COLO668 (cell line): ENCODE measurements at regions not wholly inside any gene's neighbourhood (a gene's known extent, or its start where the extent isn't known, plus 50 kb on each side); places are given as distances from the start of the nearest gene placed in this dataset.
"Not testable (repeated sequence)": the region's sequence is repeated elsewhere in the genome, so short reads cannot be mapped to it uniquely, and the experiment has no call there.

Source experiments
- DNase-seq: peaks from one replicate; lab custom pipeline; 2025; ENCODE audit not compliant: unreplicated experiment; lab: John Stamatoyannopoulos, UW

DNA sequence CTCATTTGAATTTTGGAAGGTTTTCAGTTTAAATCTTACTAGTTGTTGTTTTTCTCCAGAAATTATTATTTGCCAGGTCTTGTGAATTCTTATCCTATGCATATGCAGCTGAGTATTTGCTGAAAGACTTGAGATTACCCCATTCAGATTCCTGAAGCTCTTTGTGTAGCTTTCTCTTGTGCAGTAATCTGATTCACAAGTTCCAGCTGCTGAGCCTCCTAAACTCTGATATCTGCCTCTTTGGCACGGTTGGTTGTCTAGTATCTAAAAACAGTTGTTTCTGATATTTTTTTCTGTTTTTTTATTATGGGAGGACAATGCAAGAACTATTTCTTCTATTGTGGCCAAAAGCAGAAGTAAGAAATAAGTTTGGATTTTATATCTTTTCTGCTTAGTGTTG, 863.9 kb upstream of the MANEA start:
- no peak for DNase-seq

DNA sequence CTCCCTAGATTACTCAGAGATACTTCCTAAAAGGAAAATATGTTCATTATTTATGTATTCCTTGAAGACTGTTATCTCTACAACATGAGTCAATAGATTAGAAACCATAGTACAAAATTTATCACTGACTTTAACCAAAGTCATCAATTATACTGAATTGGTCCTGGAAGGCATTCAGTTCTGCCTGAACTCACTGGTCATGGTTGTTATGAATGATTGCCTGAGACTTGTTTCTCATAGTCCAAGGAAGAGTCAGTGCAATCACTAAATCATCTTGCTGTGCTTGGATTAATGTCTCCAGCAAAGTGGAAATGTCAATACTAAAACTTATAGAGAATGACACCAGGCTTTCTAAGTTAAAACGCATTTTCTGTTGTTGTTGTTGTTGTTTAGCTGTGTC, 878.6 kb upstream of the MANEA start:
- no peak for DNase-seq

DNA sequence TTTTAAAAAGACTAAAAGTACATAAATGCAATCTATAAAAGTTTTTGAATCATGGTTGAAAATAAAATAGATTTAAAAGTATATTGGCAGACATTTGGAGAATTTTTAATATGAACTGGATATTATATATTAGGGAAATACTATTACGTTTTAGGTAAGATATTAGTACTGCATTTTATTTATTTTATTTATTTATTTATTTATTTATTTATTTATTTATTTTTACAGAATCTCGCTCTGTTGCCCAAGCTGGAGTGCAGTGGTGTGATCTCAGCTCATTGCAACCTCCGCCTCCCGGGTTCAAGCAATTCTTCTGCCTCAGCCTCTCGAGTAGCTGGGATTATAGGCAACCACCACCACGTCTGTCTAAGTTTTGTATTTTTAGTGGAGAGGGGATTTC, 890.1 kb upstream of the MANEA start:
- not testable (repeated sequence) for DNase-seq

DNA sequence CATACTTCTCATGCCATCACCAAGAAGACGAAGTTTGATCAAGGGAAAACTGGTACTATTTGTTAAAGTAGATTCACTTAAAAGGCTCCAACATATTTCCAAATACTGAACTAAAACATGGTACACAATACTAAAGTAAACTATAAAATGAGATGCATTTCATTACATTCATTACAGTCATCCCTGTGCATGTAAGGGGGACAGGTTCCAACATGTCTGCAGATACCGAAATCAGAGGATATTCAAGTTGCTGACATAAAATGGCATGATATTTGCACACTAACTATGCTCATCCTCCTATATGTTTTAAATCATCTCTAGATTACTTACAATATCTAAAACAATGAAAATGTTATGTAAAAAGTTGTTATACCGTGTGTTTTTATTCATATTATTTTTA, 893.9 kb upstream of the MANEA start:
- no peak for DNase-seq

DNA sequence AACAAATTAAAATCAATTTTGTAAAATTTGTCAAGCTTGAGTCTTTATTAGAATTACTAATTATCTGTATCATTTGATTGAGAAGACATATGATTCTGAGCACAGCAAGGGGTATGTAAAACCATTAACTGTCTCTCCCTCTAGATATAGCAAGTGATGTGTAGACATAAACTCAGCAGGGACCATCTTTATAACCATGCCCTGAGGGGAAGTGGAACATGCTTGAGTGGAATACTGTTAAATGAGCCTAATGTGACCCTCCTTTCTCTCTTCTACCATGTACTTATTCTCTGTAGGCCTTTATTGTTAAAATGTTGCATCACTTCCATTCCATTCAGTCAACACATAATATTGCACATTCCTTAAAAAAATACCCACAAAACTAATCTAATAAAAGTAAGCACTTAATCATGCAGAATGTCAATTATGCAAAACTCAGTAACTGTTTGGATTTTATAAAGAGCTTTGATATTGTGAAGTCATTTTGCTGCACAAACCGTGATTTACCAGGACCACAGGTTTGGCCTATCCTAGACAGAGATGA, 896.6 kb upstream of the MANEA start:
- no peak for DNase-seq

DNA sequence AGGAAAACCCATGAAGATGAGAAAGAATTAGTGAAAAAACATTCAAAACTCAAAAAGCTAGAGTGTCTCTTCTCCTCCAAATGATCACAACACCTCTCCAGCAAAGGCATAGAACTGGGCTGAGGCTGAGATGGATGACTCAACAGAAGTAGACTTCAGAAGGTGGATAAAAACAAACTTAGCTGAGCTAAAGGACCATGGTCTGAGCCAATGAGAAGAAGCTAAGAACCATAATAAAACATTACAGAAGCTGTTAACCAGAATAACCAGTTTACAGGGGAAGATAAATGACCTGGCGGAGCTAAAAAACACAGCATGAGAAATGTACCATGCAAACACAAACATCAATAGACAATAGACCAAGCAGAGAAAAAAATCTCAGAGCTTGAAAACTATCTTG, 904.1 kb upstream of the MANEA start:
- no peak for DNase-seq

DNA sequence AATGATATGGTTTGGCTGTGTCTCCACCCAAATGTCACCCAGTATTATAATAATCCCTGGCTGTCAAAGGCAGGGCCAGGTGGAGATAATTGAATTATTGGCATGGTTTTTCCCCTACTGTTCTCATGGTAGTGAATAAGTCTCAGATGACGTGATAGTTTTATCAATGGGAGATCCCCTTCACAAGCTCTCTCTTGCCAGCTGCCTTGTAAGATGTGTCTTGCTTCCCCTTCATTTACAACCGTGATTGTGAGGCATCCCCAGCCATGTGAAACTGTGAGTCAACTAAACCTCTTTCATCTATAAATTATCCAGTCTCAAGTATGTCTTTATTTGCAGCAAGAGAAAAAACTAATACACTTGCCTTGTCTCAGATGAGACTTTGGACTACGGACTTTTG, 907.3 kb upstream of the MANEA start:
- DNase-seq = no peak

DNA sequence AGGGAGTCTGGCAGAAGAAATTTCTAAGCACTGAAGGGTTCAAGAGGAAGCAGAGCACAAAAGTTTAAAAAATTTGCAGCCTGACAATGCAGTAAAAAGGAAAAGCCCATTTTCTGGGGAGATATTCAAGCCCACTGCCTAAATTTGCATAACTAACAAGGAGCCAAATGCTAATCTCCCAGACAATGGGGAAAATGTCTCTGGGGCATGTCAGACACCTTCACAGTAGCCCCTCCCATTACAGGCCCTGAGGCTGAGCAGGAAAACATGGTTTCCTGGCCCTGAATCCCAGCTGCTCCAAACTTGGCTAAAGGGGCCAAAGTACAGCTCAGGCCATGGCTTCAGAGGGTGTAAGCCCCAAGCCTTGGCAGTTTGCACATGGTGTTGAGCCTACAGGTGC, 908.5 kb upstream of the MANEA start:
- no peak for DNase-seq

DNA sequence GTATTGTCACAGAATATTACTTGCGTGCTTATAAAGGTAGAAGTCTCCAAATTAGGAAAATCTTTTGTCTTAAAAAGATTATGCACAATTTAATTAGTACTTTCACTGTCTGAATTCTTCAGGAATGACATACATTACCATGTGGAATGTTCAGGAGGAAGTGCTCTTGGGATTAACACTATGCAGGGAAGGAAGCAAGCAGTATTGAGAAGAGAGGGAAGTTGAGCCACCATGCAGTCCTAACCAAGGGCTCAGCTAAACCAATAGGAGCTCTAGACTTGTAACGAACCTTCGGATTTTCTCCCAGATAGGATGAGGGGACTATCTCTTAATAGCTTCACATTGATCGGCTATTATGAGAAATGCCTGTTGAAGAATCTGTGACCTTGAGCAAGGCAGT, 918.4 kb upstream of the MANEA start:
- DNase-seq = no peak

DNA sequence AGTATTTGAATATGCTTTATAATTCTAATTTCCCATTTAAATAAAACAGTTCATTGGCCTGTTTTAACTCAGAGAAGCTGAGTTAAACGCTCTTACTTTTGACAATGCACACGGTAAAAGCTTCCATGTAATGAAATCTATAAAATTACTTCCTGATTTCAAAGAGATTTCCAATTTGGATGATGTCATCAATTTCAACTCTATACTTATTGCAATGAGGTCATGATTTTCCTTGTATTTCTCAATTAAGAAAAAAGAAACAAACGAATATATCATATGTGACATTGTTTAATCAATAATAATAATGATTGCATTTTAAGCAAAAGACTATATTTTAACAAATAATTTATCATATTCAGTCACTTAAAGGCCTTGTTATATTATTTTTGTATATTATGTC, 926.1 kb upstream of the MANEA start:
- DNase-seq = no peak

DNA sequence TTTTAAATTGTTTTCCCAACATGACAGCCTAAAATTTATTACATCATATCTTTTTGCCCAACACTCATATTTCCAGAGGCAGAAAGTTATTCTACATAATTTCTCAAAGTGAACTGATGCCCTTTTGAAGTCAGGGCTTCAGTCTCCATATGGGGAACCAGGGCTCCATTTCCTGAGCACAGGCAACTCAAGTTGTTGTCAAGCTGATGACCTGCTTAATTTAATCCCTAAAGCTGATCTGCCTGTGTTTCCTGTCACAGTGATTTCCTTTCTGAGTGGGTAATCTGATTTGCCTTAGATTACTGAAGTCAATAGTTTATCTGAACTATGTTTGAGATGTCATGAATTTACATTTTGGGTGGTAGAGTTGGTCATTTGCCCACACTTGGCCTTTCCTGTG, 932.1 kb upstream of the MANEA start:
- DNase-seq = no peak

DNA sequence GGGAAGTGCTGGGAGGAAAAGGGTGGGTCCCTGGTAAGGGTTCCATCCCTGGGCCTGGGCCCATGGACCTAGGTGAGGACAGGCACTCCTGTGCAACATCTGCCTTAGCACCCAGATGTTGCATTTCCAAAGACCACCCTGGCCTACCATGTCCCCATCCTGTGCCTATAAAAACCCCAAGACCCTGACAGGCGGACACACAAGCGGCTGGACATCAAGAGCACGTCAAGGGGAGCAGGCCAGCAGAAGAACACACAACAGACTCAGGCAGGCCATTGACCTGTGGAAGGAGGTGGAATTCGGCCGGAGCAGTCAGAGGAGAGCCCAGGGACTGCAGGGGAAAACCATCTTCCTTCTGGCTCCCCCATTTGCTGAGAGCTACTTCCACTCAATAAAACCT, 937.8 kb upstream of the MANEA start:
- no peak for DNase-seq

DNA sequence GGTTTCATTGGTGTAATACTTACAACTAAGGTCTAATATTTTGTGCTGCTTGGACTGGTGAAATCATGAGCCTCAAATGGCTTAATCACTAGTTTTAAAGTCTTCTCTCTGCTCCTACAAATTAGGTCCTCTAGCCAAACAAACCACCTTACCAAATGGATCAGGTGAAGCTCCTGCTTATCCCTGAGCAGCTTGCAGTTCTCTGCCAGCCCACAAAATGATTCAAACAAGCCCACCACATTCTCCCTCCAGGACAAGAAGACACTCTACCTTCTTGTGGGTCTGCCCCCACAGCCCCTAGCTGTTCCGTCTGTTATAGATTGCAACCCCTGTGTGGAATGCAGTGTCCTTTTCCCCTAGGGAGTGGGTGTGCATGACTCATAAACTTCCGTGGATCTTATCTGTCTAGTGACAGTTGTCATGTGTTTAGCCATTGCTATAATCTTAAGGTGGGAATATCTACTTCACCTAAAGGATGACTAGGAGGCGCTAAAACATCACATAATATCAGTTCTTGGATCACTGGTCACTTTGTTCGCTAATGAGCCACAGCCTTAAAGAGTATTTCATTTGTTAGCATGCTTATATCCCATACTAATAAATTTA, 940.5 kb upstream of the MANEA start:
- no peak for DNase-seq

DNA sequence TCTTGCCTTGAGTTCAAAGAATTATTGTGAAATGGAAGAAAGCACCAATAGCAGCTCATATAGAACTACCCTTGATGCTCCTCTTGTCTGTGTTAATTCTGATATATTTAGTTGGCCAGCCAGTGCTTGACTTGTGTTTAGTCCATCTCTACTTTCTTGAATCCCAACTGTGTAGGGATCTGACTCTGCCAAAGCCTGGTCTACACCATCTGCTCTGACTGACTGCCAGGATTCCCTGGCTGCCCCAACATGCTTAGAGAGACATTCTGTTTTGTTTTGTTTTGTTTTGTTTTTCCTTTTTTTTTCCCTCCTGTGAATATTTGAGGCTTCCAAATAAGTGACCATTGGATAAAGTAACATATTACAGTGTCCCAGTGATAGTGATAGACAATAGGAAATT, 953.7 kb upstream of the MANEA start:
- DNase-seq = no peak

DNA sequence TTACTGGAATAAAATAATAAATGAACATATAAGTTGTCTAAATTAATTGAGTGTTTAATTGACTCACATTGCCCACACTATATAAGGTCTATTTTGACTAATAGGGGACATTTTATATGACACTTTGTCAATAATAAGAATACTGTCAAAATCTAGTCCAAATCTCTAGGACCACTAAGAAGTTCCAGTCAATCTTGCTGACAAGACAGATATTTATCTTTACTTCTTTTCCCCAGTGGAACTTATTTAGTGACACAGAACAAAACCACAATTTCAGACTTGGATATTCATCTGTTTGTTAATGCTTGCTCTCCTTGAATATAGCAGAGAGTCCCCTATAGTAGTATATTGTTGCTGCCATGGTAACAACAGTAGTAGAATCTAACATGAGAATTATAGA, 954.6 kb upstream of the MANEA start:
- DNase-seq = no peak

DNA sequence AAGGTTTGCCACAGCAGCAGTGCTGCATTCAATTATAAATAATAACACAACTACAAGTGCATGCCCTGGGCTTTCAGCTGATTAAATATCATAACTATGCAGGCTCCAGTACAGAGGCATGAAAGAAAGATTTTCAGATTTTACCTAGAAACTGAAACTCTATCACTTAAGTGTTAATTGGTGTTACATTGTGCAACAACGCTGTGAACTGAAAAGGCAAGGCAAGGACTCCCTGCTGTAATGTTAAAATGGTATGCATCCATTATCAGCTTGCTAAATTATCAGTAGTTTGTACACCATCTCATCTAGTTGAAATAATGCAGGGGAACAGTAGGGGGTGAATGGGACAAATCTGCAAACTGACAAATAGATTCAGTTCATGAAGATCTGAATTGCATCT, 976.7 kb upstream of the MANEA start:
- DNase-seq = no peak

DNA sequence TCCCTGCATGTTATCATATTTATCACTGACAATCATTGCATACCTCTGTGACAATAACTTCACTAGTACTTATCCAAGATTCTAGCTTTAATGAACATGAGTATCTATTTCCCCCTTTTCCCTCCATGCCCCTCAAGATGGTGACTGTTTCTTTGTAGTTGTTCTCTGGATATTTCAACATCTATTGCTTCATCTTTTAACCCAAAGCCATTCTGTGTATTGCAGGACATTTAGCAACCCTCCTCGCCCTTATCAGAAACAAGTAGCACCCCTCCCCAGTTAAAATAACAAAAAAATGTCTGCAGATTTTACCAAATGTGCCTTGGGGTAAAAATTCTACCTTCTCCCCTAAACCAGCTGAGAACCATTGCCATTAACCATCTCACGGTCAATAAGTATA, 979.8 kb upstream of the MANEA start:
- no peak for DNase-seq

DNA sequence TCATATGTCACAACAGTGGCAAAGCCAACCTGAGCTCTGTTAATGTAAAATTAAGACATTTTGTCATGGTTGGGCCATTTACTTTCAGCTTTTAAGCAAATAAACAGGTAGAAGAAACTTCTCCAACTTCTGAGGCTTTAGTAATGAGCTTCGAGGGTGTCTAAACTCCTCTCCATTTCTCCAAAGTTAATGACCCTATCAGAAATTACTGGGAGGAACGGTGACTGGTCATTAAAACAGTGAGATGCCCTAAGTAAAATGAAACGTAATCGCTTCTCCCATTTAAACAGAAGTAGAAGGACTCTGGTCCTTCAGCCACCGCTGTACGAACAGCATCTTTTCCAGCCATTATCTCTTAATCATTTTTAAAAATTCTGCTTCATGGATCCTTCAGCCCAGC, 986.9 kb upstream of the MANEA start:
- DNase-seq = no peak

DNA sequence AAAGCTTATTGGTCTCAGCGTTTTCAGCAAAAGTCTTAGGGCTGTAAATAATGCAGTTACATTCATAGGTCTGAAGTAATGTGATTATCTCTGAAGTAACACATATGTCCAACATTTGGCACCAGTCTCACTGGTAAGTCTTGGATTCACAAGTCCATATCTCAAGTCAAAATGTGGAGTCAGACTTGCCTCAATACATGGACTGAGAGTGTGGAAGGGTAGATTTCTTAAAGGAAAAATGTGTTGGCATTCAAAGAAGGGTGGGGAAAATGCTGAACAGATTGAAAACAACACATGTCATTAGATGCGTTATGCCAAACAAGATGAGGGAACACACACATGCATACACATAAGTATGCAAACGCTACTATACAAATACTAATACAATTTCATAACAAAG, 989.0 kb upstream of the MANEA start:
- DNase-seq = no peak

DNA sequence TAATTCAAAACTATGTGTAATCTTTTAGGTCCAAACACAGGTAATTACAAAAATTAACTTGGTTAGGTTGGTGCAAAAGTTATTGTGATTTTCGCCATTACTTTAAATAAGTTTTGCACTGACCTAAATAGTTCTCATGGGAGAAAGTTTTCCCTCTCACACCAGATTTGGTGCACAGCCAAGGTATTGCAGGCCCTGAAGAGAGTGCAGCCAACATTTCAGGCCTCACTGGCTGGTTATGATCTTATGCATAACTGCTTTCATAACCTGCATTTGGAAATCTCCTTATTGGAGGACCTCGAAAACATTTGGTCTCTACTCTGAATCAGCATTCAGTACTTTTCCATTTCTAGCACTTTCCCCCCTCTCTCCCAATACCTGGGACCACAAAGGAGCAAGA, 993.1 kb upstream of the MANEA start:
- no peak for DNase-seq

DNA sequence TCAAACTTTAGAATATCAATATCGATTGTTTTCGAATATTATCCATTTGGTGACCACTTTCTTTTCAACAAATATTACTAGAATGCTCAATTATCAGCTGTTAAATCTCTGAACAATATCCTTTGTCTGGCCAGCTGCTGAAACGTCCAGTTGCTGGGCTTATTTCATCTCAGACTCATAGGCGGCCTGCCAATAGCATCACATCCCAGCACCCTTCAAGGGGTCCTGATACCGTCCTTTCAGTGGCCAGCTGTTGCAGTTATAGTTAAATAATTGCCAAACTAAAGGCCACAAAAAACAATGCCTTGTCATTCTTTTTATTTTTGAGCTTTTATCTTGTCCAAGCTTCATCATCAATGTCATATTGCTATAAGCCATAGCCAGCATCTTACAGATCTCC, 1006.8 kb upstream of the MANEA start:
- DNase-seq = no peak

DNA sequence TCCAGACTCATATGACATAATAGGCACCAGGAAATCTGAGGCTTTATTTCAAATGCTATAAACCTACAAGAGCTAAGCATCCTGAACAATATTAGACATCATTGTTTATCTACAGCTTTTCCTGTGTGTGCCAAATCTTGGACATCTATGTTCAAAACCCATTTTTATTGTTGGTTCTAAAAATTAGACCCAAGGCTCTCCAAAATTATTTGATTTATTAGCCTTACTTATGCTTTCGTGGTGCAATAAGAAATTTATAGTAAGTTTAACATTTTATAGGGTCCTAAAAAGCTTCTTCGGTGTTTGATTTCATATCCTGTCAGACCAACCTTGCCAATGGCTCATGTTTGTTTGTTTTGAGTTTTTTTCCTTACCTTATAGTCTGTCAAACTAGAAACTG, 1014.5 kb upstream of the MANEA start:
- no peak for DNase-seq

DNA sequence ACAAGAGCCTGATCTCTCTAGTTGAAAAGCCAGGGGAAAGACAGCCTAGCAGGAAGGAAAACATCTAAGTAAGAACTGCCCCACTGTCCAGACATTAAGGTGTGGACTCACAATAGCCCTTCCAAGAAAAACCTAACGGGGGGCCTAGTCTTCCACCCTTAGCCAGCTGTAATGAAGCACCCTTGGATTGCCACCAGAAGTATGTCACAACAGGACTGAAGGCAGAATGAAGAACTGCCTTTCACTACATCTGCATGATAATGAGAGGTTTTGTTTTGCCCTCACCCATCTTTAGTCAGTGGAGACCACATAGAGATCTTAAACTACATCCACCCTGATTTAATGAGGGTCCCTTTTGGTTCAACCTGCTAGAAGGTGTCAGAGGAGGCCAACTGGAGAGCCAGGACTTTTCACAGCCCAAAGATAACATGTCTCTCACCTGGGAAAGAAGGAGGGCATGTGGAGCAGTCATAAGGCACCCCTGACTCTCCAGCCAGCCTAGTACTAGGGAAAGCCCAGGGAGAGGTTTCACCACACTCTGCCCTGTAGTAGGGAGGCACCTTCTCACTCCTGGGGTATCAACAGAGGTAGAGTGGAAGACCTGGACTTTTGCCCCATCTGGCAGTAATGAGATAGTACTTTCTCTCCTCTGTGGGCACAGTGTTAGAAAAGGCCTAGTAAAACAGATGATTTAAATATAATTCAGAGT, 1017.4 kb upstream of the MANEA start:
- DNase-seq = no peak
